ENCODE measurements at regions not wholly inside any gene's neighbourhood (a gene's known extent, or its start where the extent isn't known, plus 50 kb on each side); places are given as distances from the start of the nearest gene placed in this dataset.

DNA sequence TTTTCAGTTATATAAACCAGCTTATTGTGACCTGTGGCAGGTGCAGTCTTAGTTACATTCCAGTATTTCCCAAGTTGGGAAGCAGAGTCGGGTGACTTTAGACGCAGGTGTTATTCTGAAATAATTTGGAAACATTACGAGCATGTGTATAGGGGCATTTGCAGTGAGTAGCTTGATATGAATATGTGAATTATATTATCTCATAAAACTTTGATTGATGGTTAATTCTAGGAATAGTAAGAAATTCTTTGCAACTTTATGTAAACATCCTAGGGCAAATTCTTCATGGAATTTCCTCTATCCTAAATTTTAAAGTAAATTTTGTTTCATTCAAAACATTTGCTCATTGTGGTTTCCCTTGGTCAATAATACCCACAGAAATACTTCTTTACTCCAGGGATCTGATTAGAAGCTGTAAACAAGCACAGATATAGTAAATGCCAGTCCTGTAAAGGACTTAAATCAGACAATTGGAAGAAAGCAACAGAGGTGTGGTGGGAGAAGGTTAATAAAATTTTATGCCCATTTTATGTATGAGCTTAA lies 580.6 kb upstream of the CDH2 start:
- H3K56ac ChIP-seq (replicated peaks; ENCODE audit: insufficient read length, low read depth, low read length) = no peak overlapping the region
- H3K14ac ChIP-seq (ENCODE audit: insufficient read length) = no peak overlapping the region
- no peak overlapping the region for H2AFZ ChIP-seq (ENCODE audit: low read length)
- no peak overlapping the region for H3K9ac ChIP-seq (replicated peaks in 1 of 4; ENCODE audit: extremely low read depth in 1 of 4, low read depth in 3 of 4, low read length in 3 of 4)
- H3K36me3 ChIP-seq (ENCODE audit: control insufficient read depth in 2 of 4, insufficient read depth in 4 of 4, low read length in 3 of 4) = no peaks in the 10 kb centered on the region
- H4K91ac ChIP-seq (replicated peaks; ENCODE audit: insufficient read length, low read length) = no peak overlapping the region
- H3K18ac ChIP-seq (ENCODE audit: extremely low read depth, low read length) = no peak overlapping the region
- H3K4me2 ChIP-seq (ENCODE audit: insufficient read depth in 1 of 2, low read depth in 2 of 2, low read length in 2 of 2) = no peak overlapping the region
- H2BK20ac ChIP-seq (ENCODE audit: low read length) = no peak overlapping the region
- H2BK120ac ChIP-seq (replicated peaks; ENCODE audit: low read depth, low read length) = no peak overlapping the region
- H4K8ac ChIP-seq (ENCODE audit: extremely low read depth, insufficient read depth, low read length) = no peak overlapping the region
- 95% methylated on average over 3 of the region's 3 CpGs; no CpG with 5 or more reads in 1 of the 2 experiments for WGBS, 2 experiments (ENCODE audit: extremely low coverage in 1 of 2, insufficient coverage in 1 of 2, insufficient read length in 1 of 2, insufficient replicate concordance in 2 of 2, low coverage in 1 of 2, low lambda C conversion rate in 2 of 2, missing lambda C conversion rate in 1 of 2)
- TF ChIP-seq CBX5 (IDR thresholded peaks at IDR 0.05; ENCODE audit: low read depth, low read length) = no peak
- no peak for TF ChIP-seq TAF1 (IDR thresholded peaks at IDR 0.05; ENCODE audit: low read depth, low read length)
- no peak for TF ChIP-seq CEBPB (IDR thresholded peaks at IDR 0.05; ENCODE audit: low read depth, low read length)
- TF ChIP-seq, protein P1, sequence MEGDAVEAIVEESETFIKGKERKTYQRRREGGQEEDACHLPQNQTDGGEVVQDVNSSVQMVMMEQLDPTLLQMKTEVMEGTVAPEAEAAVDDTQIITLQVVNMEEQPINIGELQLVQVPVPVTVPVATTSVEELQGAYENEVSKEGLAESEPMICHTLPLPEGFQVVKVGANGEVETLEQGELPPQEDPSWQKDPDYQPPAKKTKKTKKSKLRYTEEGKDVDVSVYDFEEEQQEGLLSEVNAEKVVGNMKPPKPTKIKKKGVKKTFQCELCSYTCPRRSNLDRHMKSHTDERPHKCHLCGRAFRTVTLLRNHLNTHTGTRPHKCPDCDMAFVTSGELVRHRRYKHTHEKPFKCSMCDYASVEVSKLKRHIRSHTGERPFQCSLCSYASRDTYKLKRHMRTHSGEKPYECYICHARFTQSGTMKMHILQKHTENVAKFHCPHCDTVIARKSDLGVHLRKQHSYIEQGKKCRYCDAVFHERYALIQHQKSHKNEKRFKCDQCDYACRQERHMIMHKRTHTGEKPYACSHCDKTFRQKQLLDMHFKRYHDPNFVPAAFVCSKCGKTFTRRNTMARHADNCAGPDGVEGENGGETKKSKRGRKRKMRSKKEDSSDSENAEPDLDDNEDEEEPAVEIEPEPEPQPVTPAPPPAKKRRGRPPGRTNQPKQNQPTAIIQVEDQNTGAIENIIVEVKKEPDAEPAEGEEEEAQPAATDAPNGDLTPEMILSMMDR (IDR thresholded peaks at IDR 0.05; ENCODE audit: control extremely low read depth in 1 of 3, insufficient read depth in 1 of 3, low read depth in 1 of 3, low read length in 3 of 3) = no peak
- TF ChIP-seq FOSL1 (IDR thresholded peaks at IDR 0.05; ENCODE audit: insufficient read depth, low read depth, low read length) = no peak
- TF ChIP-seq EGR1 (IDR thresholded peaks at IDR 0.05; ENCODE audit: borderline replicate concordance, low read depth, low read length) = no peak
- TF ChIP-seq HDAC6 (IDR thresholded peaks at IDR 0.05; ENCODE audit: low read depth, low read length) = no peak
- no peak for TF ChIP-seq SUZ12 (IDR thresholded peaks at IDR 0.05; ENCODE audit: low read length)
- TF ChIP-seq GTF2F1 (IDR thresholded peaks at IDR 0.05; ENCODE audit: borderline replicate concordance, low read depth, low read length) = no peak
- no peak for TF ChIP-seq BRCA1 (IDR thresholded peaks at IDR 0.05; ENCODE audit: low read depth, low read length)
- POLR2A ChIA-PET (ENCODE audit: partially characterized antibody) = no interaction called here
- no peak overlapping the region for H3K23ac ChIP-seq (ENCODE audit: insufficient read length)
- no peaks in the 10 kb centered on the region for H3K27me3 ChIP-seq (replicated peaks in 1 of 4; ENCODE audit: control insufficient read depth in 3 of 4, extremely low read depth in 1 of 4, insufficient read depth in 3 of 4, low read length in 3 of 4)
- no peak overlapping the region for H3K4ac ChIP-seq (replicated peaks; ENCODE audit: insufficient read length, low read depth, low read length)
- no peak overlapping the region for H2BK15ac ChIP-seq (ENCODE audit: low read length)
- no peaks in the 10 kb centered on the region for H3K79me1 ChIP-seq (ENCODE audit: low read depth, low read length)
- H3K27ac ChIP-seq (ENCODE audit: low read depth, low read length) = no peak overlapping the region
- H4K5ac ChIP-seq (ENCODE audit: insufficient read length, low read depth, low read length) = no peak overlapping the region
- no peak overlapping the region for H2AK5ac ChIP-seq (ENCODE audit: low read depth, low read length)
- FAIRE-seq (no peak), DNase-seq (ENCODE audit: low read depth in 1 of 2, low spot score in 2 of 2) (no peak)
- H3K4me1 ChIP-seq (replicated peaks in 1 of 4; ENCODE audit: control insufficient read depth in 3 of 4, insufficient read depth in 4 of 4, low read length in 3 of 4) = no peaks in the 10 kb centered on the region
- H3K9me3 ChIP-seq (ENCODE audit: insufficient read depth in 2 of 2, low read depth in 1 of 2, low read length in 1 of 2) = no peaks in the 10 kb centered on the region
- H3K79me2 ChIP-seq (ENCODE audit: control insufficient read depth in 1 of 2, insufficient read depth in 2 of 2, low read length in 2 of 2) = no peaks in the 10 kb centered on the region
- no peaks in the 10 kb centered on the region for H3K23me2 ChIP-seq (ENCODE audit: low read depth, low read length)
- no peak overlapping the region for H2BK5ac ChIP-seq (ENCODE audit: low read depth, low read length)
- H3K4me3 ChIP-seq (ENCODE audit: extremely low read depth in 1 of 4, insufficient read depth in 2 of 4, low read depth in 3 of 4, low read length in 4 of 4) = no peak overlapping the region
- H2BK12ac ChIP-seq (ENCODE audit: low read depth, low read length) = no peak overlapping the region
- no peaks in the 10 kb centered on the region for H4K20me1 ChIP-seq (replicated peaks in 1 of 2; ENCODE audit: control insufficient read depth in 1 of 2, insufficient read depth in 2 of 2, low read length in 2 of 2)
- CTCF ChIA-PET (ENCODE audit: partially characterized antibody) = no interaction called here
